ENCODE measurements at regions not wholly inside any gene's neighbourhood (a gene's known extent, or its start where the extent isn't known, plus 50 kb on each side); places are given as distances from the start of the nearest gene placed in this dataset.

GRCh38 chr2:145123606-145124005 lies 603.7 kb upstream of the ZEB2 start:
- Histone ChIP-seq H3K56ac (ENCODE audit: insufficient read length, low read depth, low read length) (no peak overlapping the region), H3K4me2 (ENCODE audit: insufficient read depth, insufficient read length, low read length) (no peak overlapping the region), H2BK12ac (ENCODE audit: insufficient read length, low read depth, low read length) (no peak overlapping the region), H3K14ac (ENCODE audit: insufficient read depth, low read length) (no peak overlapping the region), H2BK5ac (ENCODE audit: insufficient read length, low read length) (no peak overlapping the region), H3K79me1 (ENCODE audit: insufficient read depth, low read depth, low read length, poor library complexity, severe bottlenecking) (no peaks in the 10 kb centered on the region), H3K79me2 (ENCODE audit: insufficient read depth, low read length) (no peaks in the 10 kb centered on the region), H4K20me1 (ENCODE audit: control insufficient read depth, insufficient read depth, insufficient read length) (no peaks in the 10 kb centered on the region), H3K23me2 (ENCODE audit: insufficient read length, low read depth, low read length, poor library complexity, severe bottlenecking) (no peaks in the 10 kb centered on the region), H3K9ac (ENCODE audit: extremely low read depth, insufficient read length, low read length) (no peak overlapping the region), H4K5ac (ENCODE audit: insufficient read length, low read depth, low read length) (no peak overlapping the region), H2AFZ (ENCODE audit: low read length) (no peak overlapping the region), H3K4ac (ENCODE audit: low read depth, low read length) (no peak overlapping the region), H2BK120ac (ENCODE audit: low read depth, low read length, poor library complexity, severe bottlenecking) (no peak overlapping the region), H4K91ac (ENCODE audit: insufficient read length, low read depth, low read length) (no peak overlapping the region), H3K27ac (ENCODE audit: insufficient read length, low read depth, low read length) (no peak overlapping the region), H3K9me3 (ENCODE audit: control insufficient read depth, low read depth, low read length) (no peaks in the 10 kb centered on the region), H3T11ph (ENCODE audit: low read length) (no peak overlapping the region), H3K18ac (ENCODE audit: insufficient read length, low read depth, low read length) (no peak overlapping the region), H4K8ac (replicated peaks; ENCODE audit: insufficient read length, low read depth, low read length) (no peak overlapping the region), H3K4me1 (ENCODE audit: insufficient read depth, low read length) (no peaks in the 10 kb centered on the region; the same call in 1 of the 2 replicates), H3K23ac (ENCODE audit: insufficient read length, low read depth, low read length) (no peak overlapping the region), H2BK20ac (ENCODE audit: low read depth, low read length, poor library complexity, severe bottlenecking) (no peak overlapping the region), H3K27me3 (ENCODE audit: insufficient read depth, low read length) (no peaks in the 10 kb centered on the region), H2BK15ac (ENCODE audit: low read depth, low read length) (no peak overlapping the region), H2AK5ac (ENCODE audit: insufficient read length, low read length) (no peak overlapping the region)
- peaks cover 7 to 9% of the 10 kb centered on the region in 2 experiments for H3K4me1 Mint-ChIP-seq
- H3K4me3 Mint-ChIP-seq = no peak overlapping the region
- DNase-seq = no peak
- no peaks in the 10 kb centered on the region for H3K9me3 Mint-ChIP-seq
- no peaks in the 10 kb centered on the region for H3K36me3 Mint-ChIP-seq (ENCODE audit: insufficient read depth in 1 of 3, low read depth in 3 of 3)
- H3K27me3 Mint-ChIP-seq (ENCODE audit: low read depth) = no peaks in the 10 kb centered on the region
- WGBS (ENCODE audit: extremely low coverage, insufficient read length, low lambda C conversion rate) = no CpG with 5 or more reads among the region's 2 CpGs
- TF ChIP-seq CTCF (conservative IDR thresholded peaks at IDR 0.05) = no peak
- H3K27ac Mint-ChIP-seq = no peak overlapping the region
